NOMO-1 treated with DMSO at 0.1 percent for 48 hours (cell line): ENCODE measurements at regions not wholly inside any gene's neighbourhood (a gene's known extent, or its start where the extent isn't known, plus 50 kb on each side); places are given as distances from the start of the nearest gene placed in this dataset.
"Not testable (repeated sequence)": the region's sequence is repeated elsewhere in the genome, so short reads cannot be mapped to it uniquely, and the experiment has no call there.

Experiments used
- DNase-seq: peaks from one replicate; lab custom pipeline; 2025; ENCODE audit not compliant: unreplicated experiment; lab: John Stamatoyannopoulos, UW

- DNase-seq = no peak
Observed at GRCh38 chr7:81074406-81074805, 155.6 kb upstream of the SEMA3C start.

- DNase-seq = no peak
Observed at GRCh38 chr7:81073931-81074251, 155.0 kb upstream of the SEMA3C start.

GRCh38 chr7:81070956-81071355 lies 152.1 kb upstream of the SEMA3C start:
- no peak for DNase-seq

- DNase-seq = no peak
Observed at GRCh38 chr7:81066797-81067196, 147.9 kb upstream of the SEMA3C start.

- no peak for DNase-seq
Observed at GRCh38 chr7:81064426-81064825, 145.6 kb upstream of the SEMA3C start.

GRCh38 chr7:81062755-81063154 lies 143.9 kb upstream of the SEMA3C start:
- DNase-seq = no peak

GRCh38 chr7:81057469-81057868 lies 138.6 kb upstream of the SEMA3C start:
- DNase-seq = not testable (repeated sequence)

- no peak for DNase-seq
Observed at GRCh38 chr7:81053623-81054022, 134.8 kb upstream of the SEMA3C start.

- DNase-seq = no peak
Observed at GRCh38 chr7:81051811-81052413, 133.1 kb upstream of the SEMA3C start.

GRCh38 chr7:81045491-81046030 lies 126.7 kb upstream of the SEMA3C start:
- DNase-seq = no peak

GRCh38 chr7:81042646-81043045 lies 123.8 kb upstream of the SEMA3C start:
- not testable (repeated sequence) for DNase-seq

- no peak for DNase-seq
Observed at GRCh38 chr7:81040496-81040895, 121.6 kb upstream of the SEMA3C start.

- DNase-seq = no peak
Observed at GRCh38 chr7:81036871-81037270, 118.0 kb upstream of the SEMA3C start.

GRCh38 chr7:81036057-81036456 lies 117.2 kb upstream of the SEMA3C start:
- no peak for DNase-seq

- no peak for DNase-seq
Observed at GRCh38 chr7:81031996-81032395, 113.1 kb upstream of the SEMA3C start.

- DNase-seq = no peak
Observed at GRCh38 chr7:81031243-81031642, 112.4 kb upstream of the SEMA3C start.

- DNase-seq = no peak
Observed at GRCh38 chr7:81030472-81030871, 111.6 kb upstream of the SEMA3C start.

GRCh38 chr7:81029511-81029910 lies 110.7 kb upstream of the SEMA3C start:
- DNase-seq = no peak

- DNase-seq = no peak
Observed at GRCh38 chr7:81025360-81025759, 106.5 kb upstream of the SEMA3C start.

- no peak for DNase-seq
Observed at GRCh38 chr7:81014908-81015307, 96.1 kb upstream of the SEMA3C start.

GRCh38 chr7:81014266-81014665 lies 95.4 kb upstream of the SEMA3C start:
- DNase-seq = no peak

- peak; percentile 43 for DNase-seq
Observed at GRCh38 chr7:81013083-81013817, 94.4 kb upstream of the SEMA3C start.

GRCh38 chr7:81008901-81009300 lies 90.0 kb upstream of the SEMA3C start:
- no peak for DNase-seq
